ENCODE measurements at regions not wholly inside any gene's neighbourhood (a gene's known extent, or its start where the extent isn't known, plus 50 kb on each side); places are given as distances from the start of the nearest gene placed in this dataset.
A peak's percentile ranks its signal among the peaks of the same experiment; 100 is the strongest.

GRCh38 chr18:76658627-76659026 lies 163.6 kb upstream of the ZNF516 start (continued):
- TF ChIP-seq HDAC2 (IDR thresholded peaks at IDR 0.05; ENCODE audit: borderline replicate concordance in 1 of 2, low read depth in 2 of 2, low read length in 2 of 2) (0 out of 4 replicates have a peak, but pooled peaks of 1 of the 2 experiments have one; percentile 18), TCF12 (IDR thresholded peaks at IDR 0.05; ENCODE audit: low read depth, low read length) (peak; percentile 78; the same call in 1 of the 2 replicates)

Data from H1 (cell line).